GDM1 (cell line): ENCODE measurements at regions not wholly inside any gene's neighbourhood (a gene's known extent, or its start where the extent isn't known, plus 50 kb on each side); places are given as distances from the start of the nearest gene placed in this dataset.
A peak's percentile ranks its signal among the peaks of the same experiment; 100 is the strongest.
"Not testable (repeated sequence)": the region's sequence is repeated elsewhere in the genome, so short reads cannot be mapped to it uniquely, and the experiment has no call there.

Experiments used
- DNase-seq: peaks from one replicate; lab custom pipeline; 2025; lab: John Stamatoyannopoulos, UW

DNA sequence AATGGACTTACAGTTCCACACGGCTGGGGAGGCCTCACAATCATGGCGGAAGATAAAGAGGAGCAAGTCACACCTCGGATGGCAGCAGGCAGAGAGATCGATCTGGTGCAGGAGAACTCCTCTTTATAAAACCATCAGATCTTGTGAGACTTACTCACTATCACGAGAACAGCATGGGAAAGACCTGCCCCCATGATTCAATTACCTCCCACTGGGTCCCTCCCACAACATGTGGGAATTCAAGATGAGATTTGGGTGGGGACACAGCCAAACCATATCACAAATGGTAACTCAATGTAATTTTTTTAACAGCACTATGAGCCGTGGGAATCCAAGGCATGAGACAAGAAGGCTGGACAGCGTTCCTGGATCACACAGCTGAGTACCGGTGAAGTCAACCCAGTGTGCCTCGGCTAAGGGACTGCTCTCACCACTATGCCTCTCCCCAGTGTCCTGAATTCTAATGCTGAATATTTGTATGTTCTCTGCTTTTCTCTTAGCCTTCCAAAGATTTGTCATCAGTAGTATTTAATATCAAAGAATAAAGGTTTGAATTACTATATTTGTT lies 84.3 kb downstream of the IRS2 start:
- not testable (repeated sequence) for DNase-seq

DNA sequence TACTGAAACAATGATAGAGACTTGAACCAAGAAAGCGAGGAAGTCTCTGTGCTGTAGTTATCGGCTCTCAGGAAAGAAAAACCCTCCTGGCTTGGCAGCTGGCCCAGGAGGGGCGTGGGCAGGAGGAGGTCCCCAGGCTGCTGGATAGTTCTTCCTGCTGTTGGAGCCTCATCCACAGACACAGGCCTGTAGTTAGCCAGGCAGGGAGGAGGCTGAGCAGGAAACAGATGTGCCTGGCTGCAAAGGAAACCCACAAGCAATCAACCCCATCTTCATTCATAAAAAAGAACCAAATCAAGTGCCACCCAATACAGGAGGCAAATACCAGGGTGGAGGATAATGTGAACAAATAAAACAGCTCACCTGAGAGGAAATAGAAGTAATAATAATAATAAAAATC lies 86.2 kb downstream of the IRS2 start:
- DNase-seq, result peak; percentile 99

DNA sequence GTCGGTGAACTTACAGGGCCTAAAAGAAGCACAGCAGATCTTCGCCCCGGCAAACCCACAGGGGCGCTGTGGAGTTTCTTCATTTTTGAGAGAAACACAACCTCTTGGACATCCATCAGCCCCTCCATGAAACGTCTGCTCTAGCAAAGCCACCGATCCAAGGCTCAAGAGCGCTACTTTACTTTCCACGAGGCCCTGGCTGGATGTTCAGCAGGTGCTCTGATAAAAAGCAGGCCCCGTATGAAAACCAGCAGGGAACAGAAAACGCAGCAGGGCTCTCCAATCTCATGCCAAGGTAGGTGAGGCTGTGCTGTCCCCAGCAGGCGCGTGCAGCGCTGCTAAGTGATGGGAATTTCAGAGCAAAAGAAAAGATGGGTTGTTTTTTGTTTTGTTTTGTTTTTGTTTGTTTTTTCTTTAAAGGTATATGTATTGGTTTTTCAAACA lies 86.7 kb downstream of the IRS2 start:
- no peak for DNase-seq

DNA sequence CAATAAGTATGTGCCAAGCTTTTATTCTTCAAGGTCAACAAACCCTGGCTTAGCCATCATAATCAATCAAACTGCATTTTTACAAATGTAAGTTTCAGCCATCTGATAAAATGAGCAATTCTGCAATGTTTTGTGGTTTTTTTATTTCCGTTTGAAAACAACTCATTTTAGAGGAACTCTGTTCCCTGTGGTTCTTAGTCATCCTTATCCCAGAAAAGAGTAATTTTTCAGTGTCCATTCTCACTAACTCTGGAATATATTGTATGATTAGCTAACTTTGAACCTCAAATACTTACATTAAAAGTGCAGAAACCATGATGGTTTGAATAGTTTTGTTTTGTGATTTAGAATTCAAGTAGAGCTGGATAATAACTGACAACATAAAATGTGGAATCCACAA lies 87.6 kb downstream of the IRS2 start:
- DNase-seq, result no peak

DNA sequence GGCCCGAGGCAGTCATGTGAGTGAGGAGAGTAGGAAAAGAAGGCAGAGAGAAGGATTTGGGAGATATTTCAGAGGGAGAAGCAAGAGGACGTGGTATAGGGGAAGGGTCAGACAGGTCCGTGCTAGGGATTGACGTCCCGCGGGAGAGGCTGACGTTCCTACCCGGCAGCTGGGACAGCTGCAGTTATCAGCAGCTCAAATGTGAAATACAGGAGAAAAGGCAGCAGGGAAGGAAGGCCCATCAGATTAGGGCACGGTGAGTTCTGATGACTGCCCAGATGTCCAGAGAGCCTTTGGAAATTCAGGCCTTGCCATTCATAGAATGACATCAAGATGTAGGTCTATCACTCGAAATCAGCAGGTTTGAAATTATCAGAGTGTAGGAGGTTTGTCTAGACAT lies 88.4 kb downstream of the IRS2 start:
- DNase-seq, result no peak

DNA sequence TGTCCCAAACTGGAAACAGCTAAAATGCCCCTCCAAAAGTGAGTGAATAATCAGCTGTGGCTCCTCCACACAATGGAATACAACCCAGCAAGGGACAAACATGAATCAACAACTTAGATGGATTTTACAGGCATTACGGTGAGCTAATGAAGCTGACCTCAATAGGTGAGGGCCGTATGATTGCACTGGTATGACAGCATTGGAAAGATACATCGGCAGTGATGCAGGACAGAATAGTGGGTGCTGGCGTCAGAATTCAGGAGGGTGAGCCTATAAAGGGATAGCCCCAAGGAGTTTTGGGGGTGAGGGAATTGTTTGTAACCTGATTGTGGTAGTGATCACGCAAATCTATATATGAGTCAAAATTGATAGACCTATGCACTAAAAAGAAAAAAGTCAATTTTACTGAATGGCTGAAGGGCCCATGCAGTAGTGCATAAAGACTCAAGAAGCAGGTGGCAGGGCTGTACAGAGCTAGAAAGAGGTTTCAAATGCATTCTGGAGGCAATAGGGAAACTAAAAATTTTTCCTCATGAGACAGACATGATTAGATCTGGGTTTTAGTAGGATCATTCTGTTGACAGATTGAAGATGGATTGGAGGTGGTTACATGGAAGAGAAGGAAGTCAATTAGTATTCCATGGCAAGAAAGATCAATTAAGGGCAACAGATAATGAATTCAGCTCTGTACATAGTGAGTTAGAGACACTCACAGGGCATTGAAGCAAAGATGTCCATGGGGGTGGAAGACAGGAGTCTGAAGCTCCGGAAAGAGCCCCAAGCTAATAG lies 90.8 kb downstream of the IRS2 start:
- DNase-seq, result no peak

DNA sequence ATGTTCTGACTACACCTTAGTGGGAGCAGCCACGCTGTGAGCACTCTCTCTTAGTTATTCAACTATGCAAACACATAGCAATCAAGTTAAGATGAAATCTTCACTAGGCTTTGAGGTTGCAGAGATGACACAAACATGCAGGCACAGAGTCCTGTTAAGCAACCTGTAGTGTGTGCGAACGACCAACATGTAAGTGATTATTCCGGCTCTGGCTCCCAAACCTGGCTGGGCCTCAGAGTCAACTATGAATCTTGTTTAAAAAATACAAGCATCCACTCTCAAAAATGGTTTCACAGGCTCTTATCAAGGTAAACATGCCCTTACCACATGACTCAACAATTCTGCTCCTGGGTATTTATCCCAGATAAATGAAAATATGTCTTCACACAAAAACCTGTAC lies 91.4 kb downstream of the IRS2 start:
- DNase-seq, result no peak

DNA sequence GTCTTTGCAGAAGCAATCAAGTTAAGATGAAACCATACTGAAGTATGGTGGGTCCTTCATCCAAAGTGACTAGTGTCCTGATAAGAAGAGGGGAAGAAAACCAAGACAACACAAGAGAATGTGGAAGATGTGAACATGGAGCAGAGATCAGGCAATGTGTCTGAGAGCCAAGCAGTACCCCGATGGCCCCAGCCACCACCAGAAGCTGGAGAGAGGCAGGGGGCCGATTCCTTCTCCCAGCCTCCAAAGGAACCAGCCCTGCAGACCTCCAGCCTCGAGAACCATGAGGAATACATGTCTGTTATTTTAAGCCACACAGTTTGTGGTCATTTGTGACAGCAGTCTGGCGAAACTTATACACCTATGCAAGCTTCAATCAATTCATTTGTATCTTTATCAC lies 93.2 kb downstream of the IRS2 start:
- no peak for DNase-seq

DNA sequence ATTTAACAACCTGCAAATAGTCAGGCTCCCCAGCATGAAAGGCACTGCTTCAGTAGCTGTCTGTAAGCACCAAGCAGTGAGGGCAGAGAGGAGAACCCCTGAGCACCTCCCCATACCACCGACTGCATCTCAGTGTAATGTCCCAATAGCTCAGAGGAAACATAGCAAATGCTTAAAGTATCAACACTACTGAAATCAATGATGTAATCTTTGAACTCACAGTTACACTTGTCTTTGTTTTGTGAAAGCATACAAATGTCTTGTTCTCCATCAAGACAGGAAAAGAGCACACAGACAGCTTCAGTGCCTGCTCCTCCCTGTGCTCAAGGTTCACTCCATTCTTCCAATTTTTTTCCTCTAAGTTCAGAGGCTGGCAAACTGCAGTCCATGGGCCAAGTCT lies 94.7 kb downstream of the IRS2 start:
- DNase-seq, result no peak

DNA sequence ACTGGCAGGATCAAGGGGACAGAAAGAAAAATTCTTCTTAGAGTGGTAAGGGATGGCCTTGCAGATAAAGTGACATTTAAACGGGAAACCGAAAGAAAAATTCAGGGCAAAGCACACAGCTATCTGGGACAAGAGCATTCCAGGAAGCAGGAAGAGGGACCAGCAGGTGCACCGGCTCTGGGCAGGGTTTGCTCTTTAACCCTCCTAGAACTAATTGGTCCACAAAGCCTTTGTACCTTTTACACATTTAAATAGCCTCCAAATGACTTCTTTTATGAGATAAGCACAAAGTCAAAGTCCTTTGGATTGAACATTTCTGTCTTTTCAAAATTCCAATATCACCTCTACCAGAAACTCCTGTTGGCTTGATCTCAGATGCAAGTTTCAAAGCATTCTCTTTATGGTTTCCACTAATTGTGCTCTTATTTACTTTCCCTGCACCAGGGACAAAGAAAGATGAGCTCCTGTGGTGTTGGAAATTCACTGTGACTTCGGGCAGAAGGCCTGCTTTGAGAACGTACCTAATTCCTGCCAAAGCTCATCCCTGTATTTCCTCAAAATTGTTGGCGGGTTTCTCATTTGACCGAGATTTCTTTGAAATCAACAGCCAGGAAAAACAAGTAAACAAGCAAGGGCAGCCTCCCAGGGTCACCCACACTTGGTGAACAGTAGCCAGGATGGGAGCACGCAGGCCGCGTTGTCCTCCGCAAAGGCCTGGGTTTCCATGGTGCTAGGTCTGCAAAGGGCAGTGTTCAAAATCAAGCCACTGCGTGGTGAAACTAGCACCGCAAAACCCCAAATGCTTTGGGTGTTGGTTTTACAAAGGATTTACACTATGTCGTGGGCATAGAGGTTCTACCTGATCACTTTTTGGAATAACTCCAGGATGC lies 98.6 kb downstream of the IRS2 start:
- DNase-seq, result no peak

DNA sequence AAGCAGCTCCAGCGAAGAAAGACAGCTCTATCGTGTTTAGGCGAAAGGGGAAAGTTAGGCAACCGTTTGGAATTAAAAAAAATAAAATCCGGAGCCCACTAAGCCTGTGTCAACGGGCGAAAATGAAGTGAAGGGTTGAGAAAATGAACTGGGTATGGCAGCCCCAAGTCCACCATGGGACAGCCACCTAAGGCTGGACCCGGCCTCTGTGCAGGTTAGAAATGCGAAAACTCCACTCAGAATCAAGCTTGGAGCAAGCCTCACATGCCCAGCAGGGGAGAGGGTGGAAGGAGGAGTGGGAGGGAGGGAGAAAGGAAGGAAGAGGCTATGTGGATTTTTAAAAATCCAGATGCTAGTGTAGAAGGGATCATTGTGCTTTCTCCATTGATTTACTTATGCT lies 101.2 kb downstream of the IRS2 start:
- DNase-seq, result no peak

DNA sequence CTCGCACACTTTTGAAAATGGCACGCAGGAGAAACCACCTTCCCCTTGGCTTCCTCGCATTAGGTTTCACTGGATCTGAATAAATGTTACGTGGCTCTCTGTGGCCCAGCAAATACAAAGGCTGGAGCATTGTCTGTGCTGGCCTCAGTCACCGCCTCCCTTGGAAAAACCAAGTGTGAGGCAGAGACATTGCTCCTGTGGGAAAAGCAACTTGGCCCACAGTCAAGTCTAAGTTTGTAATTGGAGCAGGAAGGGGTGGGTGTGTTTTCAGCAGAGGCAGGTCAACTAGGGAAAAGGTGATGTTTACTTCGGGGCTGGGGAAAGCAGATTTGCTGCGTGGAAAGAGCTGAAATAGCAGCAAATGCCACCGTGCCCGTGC lies 101.6 kb downstream of the IRS2 start:
- no peak for DNase-seq

DNA sequence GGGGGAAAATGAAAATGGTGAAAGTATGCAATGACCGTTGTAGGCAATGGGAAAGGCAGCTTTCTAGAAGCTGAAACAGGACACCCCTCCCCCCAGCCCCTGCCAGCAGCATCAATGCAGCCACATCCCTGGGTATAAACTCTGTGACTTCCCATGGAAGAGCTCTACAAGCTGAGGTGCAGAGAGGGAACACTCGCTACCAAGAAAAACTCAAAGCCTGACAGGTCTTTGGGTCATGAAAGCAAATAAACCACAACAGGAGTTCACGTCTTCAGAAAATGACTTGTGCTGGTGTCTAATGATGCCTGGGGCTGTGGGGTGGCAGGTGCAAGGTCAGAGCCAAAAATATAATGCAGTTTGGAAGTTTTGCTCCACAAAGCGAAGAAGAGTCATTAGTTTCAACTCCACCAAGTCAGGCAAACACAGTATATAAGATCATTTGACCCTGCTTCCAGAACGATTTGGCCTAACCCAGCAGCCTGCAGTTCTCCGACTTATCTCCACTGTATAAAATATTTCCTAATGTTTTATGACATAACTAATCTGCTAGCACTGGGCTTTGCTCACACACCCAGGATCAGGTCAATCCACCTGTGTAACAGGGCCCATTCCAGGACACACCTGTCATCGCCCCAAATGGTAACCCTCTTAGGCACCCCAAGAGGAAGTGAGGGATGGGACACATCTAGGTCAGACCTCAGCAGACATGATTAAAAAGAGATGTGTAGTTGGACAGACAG lies 102.1 kb downstream of the IRS2 start:
- no peak for DNase-seq

DNA sequence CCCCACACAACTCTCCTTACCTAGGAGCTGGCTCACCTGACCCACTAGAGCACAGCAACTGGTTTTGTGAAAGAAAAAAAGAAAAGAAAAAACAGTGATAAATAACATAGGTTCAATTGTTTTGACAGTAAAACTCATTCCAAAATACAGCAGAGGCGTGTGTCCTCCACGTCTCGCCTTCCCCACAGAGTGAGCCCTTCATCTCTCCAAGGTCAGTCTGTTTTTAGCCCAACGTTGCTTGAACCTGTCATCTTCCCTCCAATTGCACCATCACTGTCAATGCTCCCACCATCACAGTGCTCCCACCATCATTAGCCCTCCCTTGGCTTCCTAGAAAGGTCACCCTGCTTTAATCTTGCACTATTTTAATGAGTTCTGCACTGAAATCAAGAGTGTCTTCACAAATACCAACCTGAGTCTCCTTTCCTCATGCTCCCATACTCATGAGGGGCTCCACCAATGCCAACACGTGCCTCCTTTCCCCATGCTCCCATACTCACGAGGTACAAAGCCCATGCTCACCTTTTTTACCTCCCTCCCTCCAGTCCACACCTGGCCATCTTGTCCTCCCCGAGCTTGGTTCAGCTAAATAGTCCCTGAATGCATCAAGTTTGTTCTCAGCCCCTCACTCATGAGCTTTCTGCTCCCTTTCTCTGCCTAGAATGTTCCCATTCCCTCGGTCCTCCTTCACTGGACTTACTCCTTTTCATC lies 103.7 kb downstream of the IRS2 start:
- DNase-seq, result no peak

DNA sequence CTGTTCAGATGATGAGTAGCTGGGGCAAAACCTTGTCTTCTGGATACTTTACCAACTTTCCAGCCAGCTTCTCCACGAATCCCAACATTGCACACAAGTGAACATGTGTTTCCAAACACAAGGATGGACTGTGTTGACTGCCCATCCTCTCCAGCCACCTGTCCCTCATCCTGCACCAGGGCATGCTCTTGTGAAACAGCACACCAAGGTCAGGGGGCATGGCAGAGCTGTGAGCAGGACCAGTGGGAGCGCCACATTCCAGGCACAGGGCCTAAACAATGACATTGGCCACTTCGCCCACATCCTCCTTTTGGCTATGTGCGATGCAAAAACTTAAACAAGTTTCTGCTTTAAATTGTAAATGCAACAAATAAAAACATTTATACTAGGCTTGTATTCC lies 105.5 kb downstream of the IRS2 start:
- DNase-seq, result no peak

DNA sequence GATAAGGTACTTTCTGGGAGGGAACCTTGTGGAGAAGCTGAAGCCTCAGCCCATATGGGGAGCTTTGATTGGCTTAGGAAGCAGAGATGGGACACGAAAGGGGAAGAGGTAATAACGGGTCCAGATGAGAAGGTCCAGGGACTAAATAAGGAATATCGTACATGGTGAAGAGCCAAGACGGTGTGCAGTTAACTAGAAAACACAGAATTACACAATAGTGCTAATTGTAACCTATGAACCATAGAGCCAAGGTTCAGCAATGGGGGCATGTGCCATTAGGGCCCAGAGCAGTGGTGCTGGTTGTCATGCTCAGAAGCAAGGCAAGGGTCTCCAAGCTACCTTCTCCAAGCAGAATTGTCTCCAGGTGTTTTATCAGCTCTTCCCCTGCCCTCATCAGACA lies 106.1 kb downstream of the IRS2 start:
- DNase-seq, result no peak

DNA sequence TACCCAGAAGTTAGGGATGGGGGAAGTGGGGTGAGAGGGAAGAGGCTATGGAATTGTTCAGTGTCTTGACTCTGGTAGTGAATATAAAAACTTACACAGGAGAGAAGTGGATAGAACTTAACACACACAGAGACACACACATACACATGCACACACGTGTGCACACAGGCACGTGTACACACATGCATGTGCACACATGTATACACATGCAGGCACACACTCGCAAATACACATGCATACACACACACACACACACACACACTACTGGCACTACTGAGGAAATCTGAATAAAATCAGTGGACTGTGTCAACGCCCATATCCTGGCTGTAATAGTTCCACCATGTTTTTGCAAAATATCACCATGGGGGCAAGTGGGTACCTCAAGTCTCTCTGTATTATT lies 107.9 kb downstream of the IRS2 start:
- no peak for DNase-seq

DNA sequence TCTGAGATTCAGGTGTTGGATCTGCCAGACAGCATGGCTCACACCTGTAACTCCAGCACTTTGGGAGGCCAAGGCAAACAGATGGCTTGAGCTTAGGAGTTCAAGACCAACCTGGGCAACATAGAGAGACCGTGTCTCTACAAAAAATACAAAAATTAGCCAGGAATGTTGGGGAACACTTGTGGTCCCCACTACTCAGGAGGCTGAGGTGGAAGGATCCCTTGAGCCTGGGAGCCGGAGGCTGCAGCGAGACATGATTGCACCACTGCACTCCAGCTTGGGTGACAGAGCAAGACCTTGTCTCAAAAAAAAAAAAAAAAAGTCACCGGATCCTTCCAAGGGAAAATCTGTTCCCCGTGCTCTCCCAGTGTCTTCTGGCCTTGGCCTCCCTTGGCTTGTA lies 109.2 kb downstream of the IRS2 start:
- no peak for DNase-seq

DNA sequence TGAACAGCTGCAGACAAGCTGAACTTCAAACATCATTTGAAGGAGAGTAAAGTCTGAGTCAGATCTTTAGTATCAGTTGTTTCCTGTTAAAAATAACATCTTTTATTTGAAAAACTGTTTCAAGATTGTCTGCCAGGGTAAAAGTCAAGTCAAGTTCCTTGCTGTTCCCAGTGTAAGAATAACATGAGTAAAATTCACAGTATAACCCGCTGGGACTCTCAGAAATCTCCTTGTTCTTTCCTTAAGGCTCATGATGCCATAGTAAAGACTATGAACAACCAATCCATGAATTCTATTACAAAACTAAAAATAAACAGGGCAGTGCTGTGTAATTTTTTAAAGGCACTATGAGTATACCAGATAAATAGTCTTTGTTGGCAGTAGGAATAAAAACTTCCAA lies 112.9 kb downstream of the IRS2 start:
- DNase-seq, result no peak

DNA sequence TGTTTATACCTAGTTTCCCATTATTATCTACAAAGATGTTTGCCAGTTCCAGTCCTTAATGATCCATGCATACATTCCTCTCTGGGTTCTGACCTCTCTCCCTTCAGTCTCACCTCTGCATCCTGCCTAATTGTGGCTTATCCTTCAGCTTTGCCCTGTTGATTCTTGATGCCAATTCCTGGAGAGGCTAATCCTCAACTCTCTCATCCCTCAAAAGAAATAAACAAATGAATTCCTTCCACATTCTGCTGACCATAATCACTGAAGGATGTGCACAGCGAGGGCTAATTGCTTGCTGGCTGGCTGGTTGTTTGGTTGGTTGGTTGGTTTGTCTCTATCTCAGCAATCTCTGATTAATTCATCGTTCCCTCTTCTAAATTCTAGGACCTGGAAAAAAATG lies 113.8 kb downstream of the IRS2 start:
- no peak for DNase-seq

DNA sequence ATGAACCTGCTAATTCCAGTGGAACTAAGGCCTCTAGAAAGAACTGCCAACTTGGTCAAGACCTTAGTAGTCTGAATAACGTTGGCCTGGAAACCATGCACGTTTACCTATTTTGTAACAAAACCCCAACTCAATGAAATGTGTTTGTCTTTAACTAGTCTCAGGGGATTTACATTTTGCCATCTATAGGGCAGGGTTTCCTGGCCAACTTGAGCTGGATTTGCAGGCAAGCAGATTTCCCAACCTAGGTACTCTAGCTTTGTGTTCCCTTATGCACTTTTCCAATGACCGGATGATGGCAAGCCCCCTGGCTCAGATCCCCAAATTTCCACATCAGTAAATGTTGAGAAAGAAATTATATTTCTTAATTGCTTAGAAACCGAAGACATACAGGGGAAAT lies 114.5 kb downstream of the IRS2 start:
- DNase-seq, result no peak

DNA sequence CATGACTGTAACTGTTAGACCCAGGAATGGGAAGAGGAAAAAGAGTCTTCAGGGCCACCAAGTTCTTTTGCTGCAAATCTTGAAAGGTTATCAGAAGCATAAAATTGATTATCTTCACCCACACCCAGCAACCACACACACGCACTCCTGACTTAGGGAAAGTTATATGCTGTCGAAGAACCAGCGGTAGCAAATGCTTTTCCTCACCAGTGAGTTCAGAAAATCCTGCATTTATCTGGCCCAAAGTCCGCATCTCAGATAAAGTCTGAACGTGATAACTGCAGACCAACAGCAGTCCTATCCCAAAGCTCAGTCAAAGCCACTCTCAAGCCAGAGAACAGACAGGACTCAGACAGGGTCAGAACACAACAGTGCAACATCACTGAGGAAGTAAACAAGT lies 115.6 kb downstream of the IRS2 start:
- no peak for DNase-seq
